Motor neuron (in vitro differentiated cells): ENCODE measurements at regions not wholly inside any gene's neighbourhood (a gene's known extent, or its start where the extent isn't known, plus 50 kb on each side); places are given as distances from the start of the nearest gene placed in this dataset.

Source experiments
- ATAC-seq, 8 experiments: fragments of 200-7000 bp; cut with Tn5 transposase; replicated peaks in 6 of 8; 2 replicates each; pipeline ENCODE4 v1.8.0; 2021; ENCODE audit warnings: mild to moderate bottlenecking in 8 of 8, moderate library complexity in 8 of 8
- H3K27ac ChIP-seq, 2 donors: fragments of 250-450 bp; sonication (Bioruptor Pico); 2 replicates each; pipeline ENCODE4 v1.9.0; 2021; ENCODE audit warnings: antibody characterized with exemption in 2 of 2, mild to moderate bottlenecking in 2 of 2, moderate library complexity in 1 of 2
- H3K4me1 ChIP-seq, 2 donors: fragments of 250-450 bp; sonication (Bioruptor Pico); replicated peaks in 1 of 2; 2 replicates each; pipeline ENCODE4 v1.6.1; 2021; ENCODE audit warnings: antibody characterized with exemption in 2 of 2, mild to moderate bottlenecking in 2 of 2, moderate library complexity in 1 of 2
- H3K4me3 ChIP-seq, 5 donors: fragments of 250-450 bp; sonication (Bioruptor Pico); 2 replicates each; pipeline ENCODE4 v1.9.0; 2021; ENCODE audit warnings: antibody characterized with exemption in 5 of 5, mild to moderate bottlenecking in 5 of 5, moderate library complexity in 4 of 5
- WGBS, 10 experiments: fragments of 450-650 bp; shearing (Covaris generic); methylation state at CpG; one replicate each; pipeline ENCODE4 v1.0.0; 2022; 5-methylcytosine and 5-hydroxymethylcytosine counted together
- in situ Hi-C, 9 experiments: fragments of 400-800 bp; cut with MboI; loops; one replicate each; pipeline ENCODE4 v1.15.0; 2021; ENCODE audit warnings: low sequenced_read_pairs in 9 of 9, low pct_unique_long_range_greater_than_20kb in 2 of 9; ENCODE audit not compliant: unreplicated experiment in 9 of 9

GRCh38 chrX:137234651-137235402 lies 201.0 kb upstream of the GPR101 start:
- WGBS, 10 experiments: 0 to 80% (median 14%) methylated on average over 1 to 6 of the region's 6 CpGs; no CpG with 5 or more reads in 1 of the 10 experiments
- Histone ChIP-seq H3K27ac (no peak overlapping the region), H3K4me1 (peaks cover 29 to 35% of the 10 kb centered on the region in 2 donors), H3K4me3 (no peak overlapping the region)
- in situ Hi-C loops: no loop called here
- ATAC-seq: peak in 1 of 8 experiments; percentile 22

DNA sequence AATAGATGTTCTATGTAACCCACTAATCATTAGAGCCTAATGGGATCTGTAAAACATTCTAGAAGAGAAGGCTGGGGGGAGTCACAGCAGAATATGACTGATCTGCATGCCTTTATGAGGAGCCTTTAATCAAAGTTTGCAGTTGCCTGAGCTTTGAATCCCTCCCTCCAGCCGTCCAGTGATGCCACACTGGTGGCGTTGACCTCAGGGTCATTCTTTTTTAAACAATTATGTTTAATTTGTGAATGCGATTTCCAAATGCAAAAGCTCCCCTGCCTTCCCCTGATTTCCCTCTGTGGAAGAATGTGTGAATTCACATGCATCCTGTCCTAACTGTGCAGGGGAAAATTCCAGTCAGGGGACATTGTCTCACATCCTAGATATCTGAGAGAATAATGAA lies 199.7 kb upstream of the GPR101 start:
- Histone ChIP-seq H3K4me3 (no peak overlapping the region), H3K4me1 (peaks cover 27 to 35% of the 10 kb centered on the region in 2 donors), H3K27ac (no peak overlapping the region)
- ATAC-seq: no peak
- in situ Hi-C loops: no loop called here
- 0 to 11% methylated on average over 1 to 3 of the region's 3 CpGs; no CpG with 5 or more reads in 8 of the 10 experiments for WGBS, 10 experiments

DNA sequence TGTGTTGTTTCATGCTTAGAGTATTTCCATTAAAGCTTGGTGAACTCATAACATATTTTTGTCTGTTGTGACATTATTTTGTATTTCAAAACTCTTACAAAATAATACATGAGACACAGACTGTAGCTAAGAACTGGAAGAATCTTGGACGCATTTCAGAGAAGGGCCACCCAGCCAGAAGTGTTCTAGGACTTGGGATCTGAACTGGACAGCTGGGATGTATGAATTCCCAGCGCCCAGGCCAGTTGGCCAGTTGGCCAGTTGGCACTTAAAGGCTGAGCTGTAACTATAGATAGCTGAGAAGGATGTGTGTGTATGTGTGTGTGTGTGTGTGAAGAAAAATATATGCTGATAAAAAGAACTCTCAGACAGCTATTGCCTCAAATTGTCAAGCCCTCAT lies 193.4 kb upstream of the GPR101 start:
- no peak for ATAC-seq
- 0 to 30% (median 0%) methylated on average over 1 to 2 of the region's 2 CpGs; no CpG with 5 or more reads in 7 of the 10 experiments for WGBS, 10 experiments
- in situ Hi-C loops: no loop called here

DNA sequence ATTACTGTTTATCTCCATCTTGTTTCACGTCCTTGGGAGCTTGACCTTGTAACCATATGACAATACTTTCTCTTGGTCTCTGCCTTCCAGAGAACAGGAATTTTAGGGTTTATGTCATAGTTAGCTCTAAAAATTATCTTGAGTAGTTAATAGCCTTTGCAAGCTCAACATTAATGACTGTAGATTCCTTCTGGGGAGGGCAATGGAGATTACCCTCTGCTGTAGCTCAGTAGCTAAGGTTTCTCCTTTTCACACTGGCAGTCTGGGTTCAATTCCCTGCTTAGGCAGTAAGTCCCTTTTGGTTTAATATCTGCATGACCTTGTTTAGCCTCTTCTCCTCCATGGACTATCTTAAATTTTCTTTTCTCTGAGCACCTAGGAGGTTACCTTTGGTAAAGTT lies 181.7 kb upstream of the GPR101 start:
- in situ Hi-C loops: no loop called here
- H3K4me1 ChIP-seq: no peaks in the 10 kb centered on the region
- H3K27ac ChIP-seq: no peak overlapping the region

More for the DNA sequence above, 193.4 kb upstream of the GPR101 start:
- H3K4me1 ChIP-seq: no peaks in the 10 kb centered on the region
- no peak overlapping the region for H3K27ac ChIP-seq
- no peak overlapping the region for H3K4me3 ChIP-seq

DNA sequence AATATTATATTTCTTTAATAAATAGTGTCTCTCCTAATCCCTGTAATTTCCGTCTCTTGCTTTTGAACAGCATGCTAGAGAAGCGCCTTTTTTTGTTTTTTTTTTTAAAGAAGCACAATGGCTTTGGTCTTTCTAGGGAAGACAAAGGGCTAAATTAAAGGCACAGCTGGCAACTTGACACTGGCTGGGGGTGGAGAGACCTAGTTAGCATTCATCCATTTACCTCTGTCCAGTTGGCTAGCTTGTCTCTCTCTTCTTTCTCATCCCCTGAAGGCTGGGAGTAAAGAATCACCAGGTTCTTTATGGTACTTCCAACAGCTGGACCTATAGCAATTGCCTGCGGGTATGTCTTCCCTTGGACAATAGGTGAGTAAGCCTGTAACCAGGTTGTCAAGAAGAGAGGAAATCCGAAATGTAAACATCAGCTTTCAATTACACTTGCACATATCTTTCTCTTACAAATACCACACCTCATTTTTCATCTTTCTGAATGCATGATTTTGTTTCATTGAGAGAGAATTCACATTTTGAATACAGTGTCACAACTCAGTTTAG lies 178.4 kb upstream of the GPR101 start:
- 0 to 42% (median 2%) methylated on average over 1 to 4 of the region's 4 CpGs; no CpG with 5 or more reads in 4 of the 10 experiments for WGBS, 10 experiments
- Histone ChIP-seq H3K4me1 (no peaks in the 10 kb centered on the region), H3K4me3 (no peak overlapping the region), H3K27ac (no peak overlapping the region)
- in situ Hi-C loops: no loop called here
- ATAC-seq: no peak

More for the DNA sequence above, 181.7 kb upstream of the GPR101 start:
- no peak overlapping the region for H3K4me3 ChIP-seq
- 17 to 67% methylated on average over 1 of the region's 1 CpG; no CpG with 5 or more reads in 8 of the 10 experiments for WGBS, 10 experiments
- ATAC-seq: no peak

DNA sequence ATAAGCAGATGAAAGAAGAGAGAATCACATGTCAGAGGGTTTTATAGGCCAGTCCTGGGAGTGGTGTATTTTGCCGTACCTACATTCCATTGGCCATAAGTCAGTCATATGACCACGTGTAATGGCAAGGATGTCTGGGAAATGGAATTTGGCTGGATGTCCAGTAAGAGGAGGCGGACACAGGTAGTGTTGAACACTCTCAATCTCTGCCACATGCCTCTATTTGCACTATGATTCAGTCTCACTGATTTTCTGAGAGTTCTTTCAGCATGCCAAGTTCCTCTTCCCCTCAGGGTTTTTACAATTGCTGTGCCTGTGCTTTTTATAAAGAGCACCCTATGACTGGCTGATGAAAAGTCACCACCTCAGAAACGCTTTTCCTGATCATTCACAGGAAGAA lies 164.2 kb upstream of the GPR101 start:
- Histone ChIP-seq H3K4me3 (no peak overlapping the region), H3K27ac (no peak overlapping the region), H3K4me1 (no peaks in the 10 kb centered on the region)
- no peak for ATAC-seq
- in situ Hi-C loops: loop anchor here in 2 of 9 experiments (25.0 kb wide), 1 partner anchor 236 kb away; no protein-coding TSS in a partner anchor
- 0 to 100% (median 52%) methylated on average over 1 to 4 of the region's 4 CpGs; no CpG with 5 or more reads in 5 of the 10 experiments for WGBS, 10 experiments

DNA sequence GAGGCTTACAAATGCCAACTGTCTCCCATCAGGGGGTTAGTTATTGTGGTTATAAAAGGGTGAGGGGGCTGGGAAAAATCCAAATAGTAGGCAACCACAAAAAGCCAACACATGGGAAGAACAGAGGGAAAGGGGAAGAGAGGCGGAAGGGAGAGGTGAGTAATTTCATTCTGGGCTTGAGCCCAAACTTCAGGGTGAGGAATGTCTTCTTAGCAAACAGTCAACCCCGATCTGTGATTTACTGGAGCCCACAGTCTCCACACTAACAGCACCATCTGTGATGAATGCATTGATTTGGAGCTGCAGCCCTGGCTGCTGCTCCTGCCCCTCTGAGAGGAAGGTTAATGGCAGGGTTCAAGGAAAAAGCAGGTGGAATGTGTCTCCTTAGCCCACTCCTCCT lies 162.2 kb upstream of the GPR101 start:
- H3K4me1 ChIP-seq: no peaks in the 10 kb centered on the region
- 0 to 27% (median 0%) methylated on average over 1 to 2 of the region's 2 CpGs; no CpG with 5 or more reads in 7 of the 10 experiments for WGBS, 10 experiments
- in situ Hi-C loops: loop anchor here in 2 of 9 experiments (25.0 kb wide), 1 partner anchor 234 kb away; no protein-coding TSS in a partner anchor
- H3K4me3 ChIP-seq: no peak overlapping the region
- no peak overlapping the region for H3K27ac ChIP-seq
- ATAC-seq: peak in 2 of 8 experiments; percentile 37

GRCh38 chrX:137195296-137195695 lies 161.5 kb upstream of the GPR101 start:
- Histone ChIP-seq H3K27ac (no peak overlapping the region), H3K4me1 (no peaks in the 10 kb centered on the region), H3K4me3 (no peak overlapping the region)
- no peak for ATAC-seq
- WGBS, 10 experiments: 0 to 80% (median 0%) methylated on average over 1 to 2 of the region's 2 CpGs; no CpG with 5 or more reads in 5 of the 10 experiments
- in situ Hi-C loops: loop anchor here in 2 of 9 experiments (25.0 kb wide), 1 partner anchor 233 kb away; no protein-coding TSS in a partner anchor

- Histone ChIP-seq H3K4me1 (no peaks in the 10 kb centered on the region), H3K27ac (no peak overlapping the region), H3K4me3 (no peak overlapping the region)
- ATAC-seq: peak in 4 of 8 experiments; percentile 28 to 54 (median 44)
- 0 to 20% (median 16%) methylated on average over 1 to 3 of the region's 4 CpGs; no CpG with 5 or more reads in 6 of the 10 experiments for WGBS, 10 experiments
- in situ Hi-C loops: loop anchor here in 2 of 9 experiments (25.0 kb wide), 1 partner anchor 232 kb away; no protein-coding TSS in a partner anchor
Measured at GRCh38 chrX:137194164-137194563, 160.4 kb upstream of the GPR101 start.

DNA sequence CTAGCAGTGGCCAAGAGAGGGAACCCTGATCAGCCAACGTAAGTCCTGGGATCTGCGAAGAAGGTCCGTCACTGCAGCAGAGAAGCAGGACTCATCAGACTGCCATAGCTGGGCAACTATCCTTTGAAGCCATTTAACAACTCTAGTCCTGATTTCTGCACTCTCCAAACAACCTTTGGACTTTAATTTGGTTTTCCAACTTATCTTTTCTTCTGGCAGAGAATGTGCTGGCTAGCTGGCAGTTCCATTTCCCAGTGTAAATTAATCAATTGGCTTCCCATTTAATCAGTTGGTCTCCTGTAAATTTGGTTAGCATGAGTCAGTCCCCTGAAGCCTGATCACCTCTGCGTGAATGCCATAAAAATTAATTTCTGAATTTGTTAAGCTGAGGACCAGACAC lies 153.7 kb upstream of the GPR101 start:
- no peak overlapping the region for H3K27ac ChIP-seq
- H3K4me3 ChIP-seq: no peak overlapping the region
- ATAC-seq: no peak
- in situ Hi-C loops: loop anchor here in 2 of 9 experiments (25.0 kb wide), 1 partner anchor 225 kb away; no protein-coding TSS in a partner anchor
- no peaks in the 10 kb centered on the region for H3K4me1 ChIP-seq
- WGBS, 10 experiments: 33 to 52% methylated on average over 3 to 4 of the region's 4 CpGs; no CpG with 5 or more reads in 8 of the 10 experiments

DNA sequence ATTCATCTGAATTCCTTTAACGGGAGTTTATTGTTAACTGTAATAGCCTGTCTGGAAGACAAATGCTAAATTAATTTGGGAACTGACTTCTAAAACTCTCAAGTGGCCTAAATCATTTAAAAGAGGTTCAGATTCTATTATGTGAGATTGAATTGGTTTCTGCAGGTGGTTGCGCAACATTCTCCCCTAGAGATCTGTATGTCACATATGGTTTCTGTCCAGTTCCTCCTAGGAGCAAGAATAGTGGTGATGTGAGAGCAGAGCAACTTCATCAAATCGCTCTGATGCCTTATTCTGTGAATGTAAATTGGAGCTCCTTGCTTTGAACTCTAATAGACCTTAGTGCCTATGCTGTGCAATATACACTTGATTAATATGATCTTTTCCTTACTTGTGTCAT lies 144.6 kb upstream of the GPR101 start:
- 0 to 8% (median 4%) methylated on average over 1 to 3 of the region's 3 CpGs; no CpG with 5 or more reads in 6 of the 10 experiments for WGBS, 10 experiments
- H3K27ac ChIP-seq: no peak overlapping the region
- peak in 2 of 8 experiments; percentile 44 to 54 for ATAC-seq
- in situ Hi-C loops: loop anchor here in 2 of 9 experiments (25.0 kb wide), 1 partner anchor 216 kb away; no protein-coding TSS in a partner anchor
- H3K4me1 ChIP-seq: no peaks in the 10 kb centered on the region
- H3K4me3 ChIP-seq: no peak overlapping the region

DNA sequence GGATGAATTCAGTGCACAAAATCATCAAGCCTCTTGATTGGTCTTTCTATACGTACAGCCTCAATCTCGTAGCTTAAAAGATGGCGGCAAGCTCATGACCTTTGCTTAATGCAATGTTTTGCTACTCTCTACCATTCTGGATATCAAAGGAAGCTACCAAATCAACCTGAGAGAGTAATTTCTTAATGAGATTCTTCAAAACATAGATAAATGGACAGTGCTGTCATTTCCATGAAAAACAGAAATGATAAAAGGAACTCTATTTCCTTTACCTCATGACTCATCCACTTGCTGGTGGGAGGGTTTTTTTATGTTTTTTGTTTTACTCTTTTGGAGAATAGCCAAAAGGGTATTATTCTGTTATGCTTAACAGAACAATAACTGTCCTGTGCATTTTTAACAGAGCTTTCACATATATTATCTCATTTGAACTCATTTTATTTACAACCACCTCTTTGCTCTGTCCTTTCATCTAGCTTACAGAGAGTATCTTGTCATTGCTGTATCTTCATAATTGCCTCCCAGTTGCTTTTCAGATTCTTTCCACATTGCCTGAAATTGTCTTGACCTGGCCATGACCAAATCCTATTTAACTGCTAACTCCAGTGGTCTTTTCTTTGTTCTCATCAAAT lies 138.6 kb upstream of the GPR101 start:
- Histone ChIP-seq H3K4me3 (no peak overlapping the region), H3K4me1 (no peaks in the 10 kb centered on the region), H3K27ac (no peak overlapping the region)
- peak in 5 of 8 experiments; percentile 16 to 63 (median 28) for ATAC-seq
- in situ Hi-C loops: no loop called here
- 0 to 100% (median 70%) methylated on average over 1 to 3 of the region's 3 CpGs; no CpG with 5 or more reads in 6 of the 10 experiments for WGBS, 10 experiments

DNA sequence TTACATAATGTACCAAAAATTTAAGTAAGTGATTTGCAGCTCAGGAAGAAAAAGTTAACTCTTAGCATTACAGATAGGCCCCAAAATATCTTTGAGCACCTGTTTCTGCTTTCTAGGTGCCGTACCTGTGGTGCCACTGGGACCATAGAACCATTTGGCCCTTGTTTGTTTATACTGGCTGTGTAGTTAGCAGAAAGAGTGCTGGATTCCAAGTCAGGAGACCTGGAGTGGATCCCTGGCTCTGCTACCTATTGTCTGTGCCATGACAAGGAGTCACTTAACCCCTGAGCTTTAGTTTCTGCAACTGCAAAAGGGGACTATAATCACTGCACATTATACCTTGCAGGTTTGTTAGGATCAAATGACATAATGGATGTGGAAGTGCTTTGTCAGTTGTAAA lies 137.8 kb upstream of the GPR101 start:
- in situ Hi-C loops: no loop called here
- 0 to 71% methylated on average over 1 of the region's 1 CpG; no CpG with 5 or more reads in 8 of the 10 experiments for WGBS, 10 experiments
- Histone ChIP-seq H3K27ac (no peak overlapping the region), H3K4me1 (no peaks in the 10 kb centered on the region), H3K4me3 (no peak overlapping the region)
- ATAC-seq: no peak
